ENCODE measurements at regions not wholly inside any gene's neighbourhood (a gene's known extent, or its start where the extent isn't known, plus 50 kb on each side); places are given as distances from the start of the nearest gene placed in this dataset.

DNA sequence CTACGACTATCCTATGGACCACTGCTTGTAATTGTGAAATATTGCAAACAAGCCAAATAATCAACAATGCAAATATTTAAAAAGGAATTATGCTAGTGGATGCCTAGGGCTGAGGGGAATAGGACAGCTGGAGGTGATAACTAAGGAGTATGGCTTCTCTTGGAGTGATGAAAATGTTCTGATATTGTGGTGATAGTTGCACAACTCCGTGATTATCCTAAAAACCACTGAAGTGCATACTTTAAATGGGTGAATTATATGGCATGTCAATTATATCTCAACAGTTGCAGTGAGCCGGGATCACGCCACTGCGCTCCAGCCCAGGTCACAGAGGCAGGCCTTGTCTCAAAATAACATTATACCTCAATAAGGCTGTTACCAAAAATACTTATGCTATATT is 125.1 kb upstream of the SH3BP4 start:
- TF ChIP-seq CTCF (IDR thresholded peaks at IDR 0.05; ENCODE audit: borderline replicate concordance, extremely low read depth, low read length, poor library complexity, severe bottlenecking) = no peak
- TF ChIP-seq EZH2 (IDR thresholded peaks at IDR 0.05; ENCODE audit: borderline replicate concordance, low read depth, low read length, severe bottlenecking) = no peak

Measured in DND-41 (cell line).